COLO668 (cell line): ENCODE measurements at regions not wholly inside any gene's neighbourhood (a gene's known extent, or its start where the extent isn't known, plus 50 kb on each side); places are given as distances from the start of the nearest gene placed in this dataset.

ENCODE experiments used
- DNase-seq: peaks from one replicate; lab custom pipeline; 2025; ENCODE audit not compliant: unreplicated experiment; lab: John Stamatoyannopoulos, UW

GRCh38 chr3:176798680-176799079 lies 398.6 kb downstream of the TBL1XR1 start:
- no peak for DNase-seq

DNA sequence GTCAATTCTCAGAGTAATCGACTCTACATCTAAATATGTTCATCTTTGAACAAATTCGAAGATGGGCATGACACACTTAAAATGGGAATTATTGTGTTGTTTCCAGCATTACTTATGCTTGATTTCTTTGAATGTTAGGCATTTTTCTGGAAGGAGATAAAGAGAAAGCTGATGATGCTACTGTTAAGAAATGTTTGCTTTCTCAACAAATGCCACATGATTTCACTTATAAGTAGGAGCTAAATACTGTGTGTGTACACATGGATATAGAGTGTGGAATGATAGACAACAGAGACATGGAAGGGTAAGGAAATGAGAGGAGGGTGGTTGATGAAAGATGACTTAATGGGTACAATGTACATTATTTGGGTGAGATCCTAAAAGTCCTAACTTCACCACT lies 400.9 kb downstream of the TBL1XR1 start:
- no peak for DNase-seq

GRCh38 chr3:176795891-176796290 lies 401.4 kb downstream of the TBL1XR1 start:
- no peak for DNase-seq

DNA sequence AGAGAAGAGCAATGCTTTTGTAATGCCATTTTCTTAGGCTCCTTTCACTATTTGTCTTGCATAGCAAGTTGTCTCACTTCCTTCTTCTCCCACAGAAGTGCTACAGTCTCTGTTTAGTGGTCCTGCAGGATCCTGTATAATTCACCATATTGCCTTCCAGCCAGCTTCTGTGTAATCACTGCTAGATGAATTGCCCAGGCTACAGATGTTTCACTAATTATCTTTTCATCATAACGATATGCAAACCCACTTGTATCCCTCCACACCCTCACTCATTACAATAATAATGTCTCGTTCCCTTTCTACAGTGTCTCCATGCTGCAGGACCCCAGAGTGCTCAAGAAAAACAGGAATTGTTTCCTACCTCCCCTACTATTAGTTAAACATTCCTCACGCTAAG lies 402.9 kb downstream of the TBL1XR1 start:
- DNase-seq: no peak

GRCh38 chr3:176789947-176790346 lies 407.3 kb downstream of the TBL1XR1 start:
- no peak for DNase-seq

- DNase-seq: no peak
Measured at GRCh38 chr3:176789281-176789705, 408.0 kb downstream of the TBL1XR1 start.

- no peak for DNase-seq
Measured at GRCh38 chr3:176787506-176787905, 409.8 kb downstream of the TBL1XR1 start.

GRCh38 chr3:176785171-176785570 lies 412.1 kb downstream of the TBL1XR1 start:
- no peak for DNase-seq

GRCh38 chr3:176780766-176781165 lies 416.5 kb downstream of the TBL1XR1 start:
- DNase-seq: no peak

DNA sequence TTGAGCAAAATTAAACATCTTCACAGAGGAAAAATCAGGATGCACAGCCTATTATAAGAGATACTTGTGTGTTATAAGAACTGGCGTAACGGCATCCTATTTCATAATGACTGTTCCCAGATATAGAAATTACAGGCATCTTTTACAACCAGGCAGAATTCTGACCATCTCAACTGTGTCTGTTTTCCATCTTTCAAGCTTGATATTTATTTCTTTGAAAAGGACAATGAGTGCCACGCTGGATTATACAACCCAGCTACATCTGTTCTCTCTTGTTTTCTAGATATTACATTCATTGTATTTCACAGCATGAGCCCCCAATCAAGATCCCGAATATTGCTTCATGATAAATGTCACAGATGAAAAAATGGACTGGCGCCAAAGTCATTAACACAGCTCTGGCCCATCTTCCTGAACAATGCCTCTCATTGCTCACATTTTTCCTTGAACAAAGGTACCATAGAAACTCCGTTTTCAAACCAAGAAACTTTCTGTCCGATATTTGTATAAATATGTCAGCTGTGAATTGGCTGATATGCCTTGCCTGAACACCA lies 420.6 kb downstream of the TBL1XR1 start:
- no peak for DNase-seq

GRCh38 chr3:176769547-176770190 lies 427.6 kb downstream of the TBL1XR1 start:
- DNase-seq: no peak

GRCh38 chr3:176767385-176767784 lies 429.9 kb downstream of the TBL1XR1 start:
- no peak for DNase-seq

DNA sequence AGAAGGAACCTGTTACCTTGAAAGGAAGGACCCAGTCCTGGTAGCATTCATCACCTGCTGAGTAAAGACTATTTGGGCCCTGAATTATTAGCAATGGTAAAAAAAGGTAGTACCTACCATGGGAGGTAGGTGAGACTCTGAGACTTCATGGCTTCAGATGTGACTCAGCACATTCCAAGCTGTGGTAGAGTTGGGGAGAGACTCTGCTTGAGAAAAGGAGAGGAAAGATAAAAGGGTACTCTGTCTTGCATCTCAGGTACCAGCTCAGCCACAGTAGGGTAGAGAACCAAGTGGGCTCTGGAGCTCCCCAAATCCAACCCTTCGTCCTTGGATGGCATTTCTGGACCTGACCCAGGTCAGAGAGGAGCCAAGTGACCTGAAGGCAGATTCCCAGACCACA lies 430.4 kb downstream of the TBL1XR1 start:
- DNase-seq: no peak

DNA sequence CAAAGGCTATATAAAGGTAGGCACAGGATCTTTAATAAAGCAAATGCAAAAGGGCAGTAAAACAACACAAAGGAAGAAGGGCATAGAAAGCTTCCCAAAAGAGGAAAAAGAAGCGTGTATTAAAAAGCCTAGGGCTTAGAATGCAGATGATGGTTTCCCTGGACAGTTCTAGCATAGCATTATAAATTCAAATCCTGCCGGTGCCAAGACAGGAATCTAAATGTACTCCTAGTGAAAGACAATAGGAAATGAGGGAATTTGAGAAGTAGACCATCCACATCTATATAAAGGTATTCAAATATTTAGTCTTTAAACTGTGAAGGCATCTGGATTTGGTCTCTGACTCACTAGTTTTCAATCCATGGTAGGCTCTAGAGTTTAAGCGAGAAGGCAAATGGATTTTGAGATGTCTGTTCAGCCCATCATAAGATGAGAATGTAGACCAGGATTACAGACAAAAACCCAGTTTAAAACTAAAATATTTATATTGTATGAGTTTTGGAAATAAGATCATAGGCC lies 431.8 kb downstream of the TBL1XR1 start:
- no peak for DNase-seq

DNA sequence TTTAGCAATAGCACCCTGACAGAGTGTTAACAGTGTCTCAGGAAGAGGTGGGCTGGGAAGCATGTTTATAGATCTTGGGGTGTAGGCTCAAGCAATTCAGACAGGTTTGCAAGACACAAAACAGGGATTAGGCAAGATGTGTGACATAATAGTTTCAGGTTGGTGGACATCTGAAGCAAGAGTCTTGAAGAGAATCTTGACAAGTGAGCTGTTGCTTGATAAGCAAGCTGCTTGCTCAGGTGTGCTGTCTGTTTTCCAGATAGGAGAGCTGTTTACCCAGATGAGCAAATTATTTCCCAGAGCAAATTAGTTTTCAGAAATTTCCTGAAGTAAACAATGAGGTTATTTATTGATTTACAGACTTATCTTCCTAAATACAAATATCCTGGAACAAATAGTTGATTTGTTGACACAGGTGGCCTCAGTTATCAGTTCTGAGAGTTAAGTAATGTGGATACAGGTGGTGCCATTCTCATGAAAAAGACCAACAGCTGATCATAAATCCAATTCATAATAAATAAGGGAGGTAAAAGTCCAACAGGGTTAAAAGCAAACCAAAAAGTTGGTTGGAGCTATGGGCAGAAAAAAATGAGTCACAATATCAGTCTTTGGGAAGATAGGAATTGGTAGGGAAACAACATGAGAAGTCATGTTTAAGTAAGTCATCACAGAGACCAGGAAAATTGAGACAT lies 437.3 kb downstream of the TBL1XR1 start:
- DNase-seq: no peak

GRCh38 chr3:176757429-176757828 lies 439.9 kb downstream of the TBL1XR1 start:
- DNase-seq: no peak

DNA sequence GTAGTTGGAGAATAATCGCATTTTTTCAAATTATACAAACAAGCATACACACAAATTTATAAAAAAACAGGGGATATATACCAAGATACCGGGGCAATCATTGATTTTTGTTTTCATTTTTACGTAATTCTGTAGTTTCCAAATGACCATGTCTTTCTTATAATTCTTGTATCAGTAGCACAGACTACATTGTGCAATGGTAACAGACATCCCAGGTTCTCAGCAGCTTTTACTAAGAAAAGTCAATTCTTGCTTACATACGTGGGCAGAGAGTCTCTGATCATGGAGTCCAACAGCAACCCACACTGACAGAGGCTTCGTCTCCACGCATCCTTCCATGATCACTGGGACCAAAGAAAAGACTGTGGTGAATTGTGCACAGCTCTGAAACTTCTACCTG lies 441.3 kb downstream of the TBL1XR1 start:
- no peak for DNase-seq

DNA sequence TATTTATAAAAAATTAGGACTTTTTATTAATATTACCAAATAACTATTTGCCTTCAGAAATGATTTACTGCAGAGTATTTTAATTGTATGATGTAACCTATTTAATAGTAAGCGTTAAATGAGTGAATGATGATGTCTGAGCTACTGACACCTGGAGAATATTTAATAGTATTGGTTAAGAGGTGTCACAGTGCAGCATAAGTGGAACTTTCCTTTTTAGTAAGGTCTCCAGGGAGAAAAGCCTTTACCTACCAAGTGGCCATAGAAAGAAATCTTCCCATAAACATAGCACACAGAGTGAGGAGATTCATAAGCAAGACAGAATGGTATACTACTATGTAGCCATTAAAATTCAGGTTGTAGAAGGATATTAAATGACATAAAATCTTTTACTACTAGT lies 441.7 kb downstream of the TBL1XR1 start:
- DNase-seq: no peak

GRCh38 chr3:176741664-176742047 lies 455.6 kb downstream of the TBL1XR1 start:
- DNase-seq: no peak

DNA sequence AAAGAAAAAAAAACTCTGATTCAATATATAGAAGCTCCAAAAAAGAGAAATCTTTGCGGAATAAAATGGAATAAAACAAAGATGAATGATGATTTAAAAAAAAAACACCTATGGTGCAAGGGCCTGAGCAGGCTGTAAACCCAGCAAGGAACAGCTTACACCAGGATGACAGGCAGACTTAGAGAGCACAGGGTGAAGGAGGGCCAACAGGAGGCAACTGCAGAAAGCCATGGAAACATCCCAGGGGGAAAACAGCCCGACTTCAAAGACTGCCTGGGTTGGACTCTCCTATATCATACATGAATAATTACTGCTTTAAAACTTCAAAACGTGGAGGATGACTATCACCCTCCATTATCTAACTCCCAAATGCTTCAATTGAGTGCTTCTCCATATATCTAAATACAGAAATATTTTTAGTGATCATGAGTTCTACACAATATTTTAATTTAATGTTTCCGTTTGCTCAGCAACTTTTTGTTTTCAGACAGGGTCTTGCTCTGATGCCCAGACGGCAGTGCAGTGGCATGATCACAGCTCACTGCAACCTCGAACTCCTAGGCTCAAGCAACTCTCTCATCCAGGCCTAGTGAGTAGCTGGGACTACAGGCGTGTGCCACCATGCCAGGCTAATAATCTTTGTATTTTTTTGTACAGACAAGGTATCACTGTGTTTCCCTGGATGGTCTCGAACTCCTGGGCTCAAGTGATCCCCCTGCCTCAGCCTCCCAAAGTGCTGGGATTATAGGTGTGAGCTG lies 456.2 kb downstream of the TBL1XR1 start:
- DNase-seq: no peak

DNA sequence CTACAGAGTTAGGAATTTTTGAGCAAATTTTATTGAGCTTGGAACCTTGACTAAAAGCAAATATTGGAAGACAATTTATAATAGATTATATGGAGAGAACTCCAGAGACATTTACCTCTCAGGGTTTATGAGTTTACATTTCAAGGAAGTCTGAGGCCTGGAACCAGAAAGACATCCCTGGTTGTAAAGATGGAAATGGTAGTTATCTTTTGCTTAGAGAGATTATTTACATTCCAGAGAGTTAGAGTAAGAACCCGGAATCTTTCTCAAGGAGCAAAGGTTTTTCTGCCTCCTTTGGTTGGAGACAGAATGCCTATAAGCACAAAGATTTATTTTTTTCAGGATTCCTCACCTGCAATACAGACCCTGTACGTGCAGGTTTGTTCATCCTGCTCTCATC lies 458.1 kb downstream of the TBL1XR1 start:
- no peak for DNase-seq
